HPDE6-E6E7 (cell line): ENCODE measurements at regions not wholly inside any gene's neighbourhood (a gene's known extent, or its start where the extent isn't known, plus 50 kb on each side); places are given as distances from the start of the nearest gene placed in this dataset.
A peak's percentile ranks its signal among the peaks of the same experiment; 100 is the strongest.

Source experiments
- DNase-seq: peaks from one replicate; pipeline ENCODE4 v3.0.0; 2011; ENCODE audit warnings: missing footprints; ENCODE audit errors: extremely low spot score

DNA sequence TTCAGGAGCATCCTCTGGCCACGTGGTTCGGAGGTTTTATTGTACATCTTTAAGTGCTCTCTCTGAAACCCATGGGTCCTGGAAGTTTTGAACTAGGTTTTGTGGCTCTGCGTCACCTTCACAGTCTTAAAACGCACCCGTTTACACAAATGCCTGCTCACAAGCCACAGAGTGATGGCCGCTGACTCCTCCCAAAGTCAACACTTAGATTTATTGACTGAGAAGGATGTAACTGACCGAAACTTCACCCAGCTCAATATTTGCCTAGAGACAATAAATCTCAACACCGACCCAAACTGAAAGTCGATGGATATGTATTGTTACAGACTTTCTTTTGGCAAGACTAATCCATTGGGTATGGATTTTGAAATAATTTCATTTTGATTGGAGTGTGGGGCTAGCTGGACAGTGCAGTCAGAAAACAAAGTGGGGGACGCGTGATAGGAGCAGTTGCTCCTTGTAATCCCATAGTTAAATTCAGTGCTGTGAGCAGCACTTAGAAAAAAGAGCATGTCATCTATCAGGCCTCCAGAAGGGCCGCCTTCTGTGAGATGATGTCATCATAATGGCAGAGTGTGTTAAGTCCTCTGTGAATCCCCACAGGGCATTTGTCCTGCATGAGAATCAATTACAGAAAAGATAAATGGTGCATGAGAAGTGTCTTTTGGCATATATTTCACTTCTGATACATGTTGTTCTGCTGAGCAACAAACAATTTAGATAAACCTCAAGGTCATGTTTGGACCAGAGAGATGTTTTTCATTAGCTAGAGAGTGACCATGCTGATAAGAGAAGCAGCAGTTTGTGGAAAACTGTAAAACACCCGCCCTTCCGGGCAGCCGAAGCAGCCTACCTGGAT lies 183.7 kb downstream of the INO80D start:
- no peak for DNase-seq

DNA sequence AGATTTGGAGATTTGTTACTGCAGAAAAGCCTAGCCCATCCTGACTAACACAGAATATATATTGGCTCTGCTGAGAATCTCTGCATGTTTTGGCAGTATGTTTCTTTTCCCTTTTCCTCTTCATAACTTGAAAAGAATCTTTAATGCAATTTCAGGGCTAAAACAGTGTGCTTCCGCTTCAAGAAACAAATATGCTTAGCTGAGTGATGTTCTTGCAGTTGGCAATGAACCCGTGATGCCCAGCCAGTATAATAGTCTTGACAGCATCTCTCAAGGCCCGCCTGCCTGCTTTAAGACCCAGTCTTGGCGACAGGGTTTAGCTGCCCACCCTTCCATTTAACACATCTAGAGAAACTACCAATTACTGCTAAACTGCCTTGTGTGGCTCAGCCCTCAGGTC lies 184.5 kb downstream of the INO80D start:
- DNase-seq: no peak

GRCh38 chr2:205898744-205899143 lies 187.2 kb downstream of the INO80D start:
- DNase-seq: no peak

DNA sequence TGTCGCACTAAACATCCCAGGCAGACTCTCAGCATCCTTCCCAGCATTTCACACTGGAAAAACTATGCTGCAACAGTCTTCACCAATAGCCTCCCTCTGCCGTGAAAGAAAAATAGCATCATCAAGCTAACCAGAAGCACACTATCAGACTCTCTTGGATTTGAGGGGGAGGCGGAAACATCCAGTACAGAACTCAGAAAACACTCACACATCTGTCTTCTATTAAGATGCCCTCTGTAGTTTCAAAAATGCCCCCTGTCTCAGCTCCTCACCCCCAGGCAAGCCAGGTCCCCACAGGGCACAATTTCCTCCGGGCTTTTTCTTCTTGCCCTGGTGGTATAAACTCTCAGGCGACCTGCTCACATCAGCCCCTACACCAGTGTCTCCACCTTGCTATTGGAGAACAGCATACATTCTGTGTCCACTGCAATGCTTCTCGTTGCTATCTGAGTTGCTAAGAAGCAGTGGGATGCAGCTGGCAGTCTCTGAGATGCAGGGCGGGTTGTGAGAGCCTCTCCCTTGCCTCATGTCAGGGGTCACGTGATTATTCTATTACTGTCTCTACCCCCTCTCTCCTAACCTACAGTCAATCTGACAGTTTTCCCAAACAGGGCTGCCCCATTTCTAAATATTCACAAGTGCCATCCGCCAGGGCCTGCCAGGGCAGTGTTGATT lies 189.9 kb downstream of the INO80D start:
- no peak for DNase-seq

DNA sequence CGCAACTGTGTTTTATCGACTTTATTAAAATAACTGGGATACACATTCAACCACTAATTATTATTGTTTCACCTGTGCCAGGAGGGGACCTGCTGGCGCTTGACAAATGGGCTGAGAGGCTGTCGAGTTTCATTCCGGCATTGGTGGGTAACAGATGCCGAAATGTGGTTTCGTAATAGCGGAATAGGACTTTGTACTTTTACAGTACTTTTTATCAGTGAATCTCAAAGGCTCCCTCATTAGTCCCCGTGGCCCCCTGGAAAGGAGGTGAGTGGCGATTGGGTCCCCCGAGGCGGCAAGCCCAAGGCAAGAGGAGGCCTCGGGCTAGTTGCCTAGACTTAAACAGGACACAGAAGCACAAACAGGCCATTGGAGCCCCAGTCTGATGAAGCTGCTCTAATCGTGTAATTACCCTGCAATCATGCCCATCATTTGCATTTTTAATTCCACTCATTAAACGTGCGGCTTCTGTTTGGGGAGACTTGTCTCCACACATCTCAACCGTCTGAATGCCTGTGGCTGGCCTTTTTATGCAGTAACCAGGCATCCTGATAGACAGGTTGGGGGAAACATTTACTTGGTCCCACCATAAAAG lies 193.2 kb downstream of the INO80D start:
- DNase-seq: no peak

GRCh38 chr2:205892251-205892655 lies 193.7 kb downstream of the INO80D start:
- no peak for DNase-seq

DNA sequence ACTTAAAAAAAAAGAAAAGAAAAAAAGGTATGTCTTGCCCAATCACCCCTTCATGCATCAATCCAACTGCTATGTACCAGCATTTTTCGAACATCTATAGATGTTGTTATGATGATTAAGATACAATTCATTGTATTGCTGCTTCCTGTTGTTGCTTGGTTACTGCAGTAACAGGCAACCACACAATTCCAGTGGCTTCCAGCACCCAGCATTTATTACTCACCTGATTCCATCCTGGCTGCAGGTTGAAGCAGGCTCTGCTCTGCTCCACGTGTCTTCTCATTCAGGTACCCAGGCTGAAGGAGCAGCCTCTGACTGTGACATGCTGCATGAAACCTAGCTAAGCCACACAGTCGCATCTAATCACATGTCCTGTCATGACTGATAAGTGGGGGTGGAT lies 196.9 kb downstream of the INO80D start:
- DNase-seq: peak; percentile 96

- DNase-seq: no peak
Observed at GRCh38 chr2:205887637-205888036, 198.3 kb downstream of the INO80D start.

DNA sequence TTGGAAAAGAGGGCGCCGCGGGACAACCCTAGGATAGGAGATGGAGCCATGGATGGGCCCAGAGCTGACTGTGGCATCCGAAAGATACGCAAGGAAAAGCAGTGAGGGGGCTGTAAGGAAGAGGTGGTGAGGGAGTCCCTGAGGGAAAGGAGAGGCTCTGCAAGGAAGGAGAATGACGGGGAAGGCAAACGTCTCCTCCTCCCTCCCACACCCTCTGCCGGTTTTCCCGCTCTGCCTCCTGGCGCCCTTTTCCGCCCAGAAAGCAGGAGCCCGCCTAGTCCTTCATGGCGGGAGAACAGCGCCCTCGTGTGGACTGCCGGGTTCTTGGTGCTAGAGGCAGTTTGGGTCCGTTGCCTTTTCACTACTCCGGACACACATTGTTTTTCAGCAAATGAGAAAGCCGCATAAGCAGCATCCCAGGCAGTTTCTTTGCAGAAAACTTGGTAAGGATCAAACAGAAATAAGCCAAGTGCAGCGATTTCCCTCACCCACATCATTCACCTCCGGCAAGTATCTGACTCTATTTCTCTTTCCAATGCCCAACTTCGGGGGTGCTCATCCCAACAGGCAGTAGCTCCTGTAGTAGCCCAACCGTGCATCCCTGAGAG lies 200.4 kb downstream of the INO80D start:
- peak; percentile 64 for DNase-seq

GRCh38 chr2:205883965-205884364 lies 201.7 kb downstream of the NRP2 start:
- no peak for DNase-seq

DNA sequence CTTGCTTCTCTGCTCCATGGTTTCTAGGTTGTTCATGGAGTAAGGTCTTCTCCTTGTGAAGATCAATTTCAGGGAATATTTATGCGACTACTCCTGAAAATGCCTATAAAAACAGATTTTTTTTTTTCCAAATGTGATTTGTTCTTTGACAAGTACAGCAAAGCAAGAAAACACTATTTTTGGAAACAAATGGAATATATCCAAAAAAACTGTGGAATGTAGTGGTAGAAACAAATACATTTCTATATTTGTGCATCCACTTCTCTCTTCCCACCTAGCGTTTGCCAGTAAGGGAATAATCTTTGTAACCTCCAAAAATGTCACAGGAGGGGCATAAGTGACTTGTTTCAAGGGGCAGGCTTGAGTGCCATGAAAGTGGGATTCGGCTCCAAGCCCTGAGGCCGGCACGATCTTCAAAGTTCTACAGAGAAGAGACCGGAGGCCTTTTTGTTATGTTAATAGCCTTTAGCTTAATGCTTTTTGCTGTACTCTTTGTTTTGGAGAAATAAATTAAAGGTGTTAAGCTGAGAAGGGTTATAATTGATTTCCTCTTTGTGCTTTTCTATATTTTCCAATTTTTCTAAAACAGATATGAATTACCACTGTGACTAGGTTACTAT lies 200.6 kb downstream of the NRP2 start:
- no peak for DNase-seq

- no peak for DNase-seq
Observed at GRCh38 chr2:205880048-205880447, 197.7 kb downstream of the NRP2 start.

- no peak for DNase-seq
Observed at GRCh38 chr2:205878999-205879762, 196.9 kb downstream of the NRP2 start.

DNA sequence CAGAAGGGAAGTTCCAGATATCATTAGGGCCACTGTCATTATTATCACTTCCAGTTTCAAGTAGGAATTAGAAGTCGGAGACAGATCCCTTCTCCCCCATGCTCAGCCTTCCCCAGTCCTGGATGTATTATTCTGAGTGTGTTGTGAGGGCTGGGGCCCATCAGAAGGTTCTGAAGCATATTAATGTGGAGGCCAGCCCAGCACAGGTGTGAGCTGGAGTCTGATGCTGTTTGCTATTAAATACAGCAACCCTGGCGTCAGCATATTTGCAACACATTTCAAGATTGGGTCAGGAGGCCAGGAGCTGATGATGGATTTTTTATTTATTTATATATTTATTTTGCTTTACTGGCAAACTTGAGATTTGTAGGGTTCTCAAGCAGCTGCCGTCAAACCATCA lies 195.2 kb downstream of the NRP2 start:
- no peak for DNase-seq

DNA sequence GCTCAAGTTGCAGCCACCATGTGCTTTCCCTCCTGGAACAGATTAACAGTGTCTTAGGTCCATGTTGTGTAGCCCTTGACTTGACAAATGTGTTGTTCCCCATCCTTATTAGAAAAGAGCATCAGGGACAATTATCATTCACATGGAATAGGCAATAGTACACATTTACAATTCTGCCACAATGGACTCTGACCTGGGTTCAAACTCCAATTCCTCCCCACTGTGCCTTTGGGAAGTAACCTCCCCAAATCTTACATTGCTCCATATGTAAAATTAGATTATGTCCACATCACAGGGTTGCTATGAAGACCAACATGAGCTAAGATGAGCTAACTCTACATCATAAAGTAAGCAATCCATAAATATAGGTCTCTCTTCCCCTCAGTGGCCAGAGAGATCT lies 193.8 kb downstream of the NRP2 start:
- DNase-seq: no peak

DNA sequence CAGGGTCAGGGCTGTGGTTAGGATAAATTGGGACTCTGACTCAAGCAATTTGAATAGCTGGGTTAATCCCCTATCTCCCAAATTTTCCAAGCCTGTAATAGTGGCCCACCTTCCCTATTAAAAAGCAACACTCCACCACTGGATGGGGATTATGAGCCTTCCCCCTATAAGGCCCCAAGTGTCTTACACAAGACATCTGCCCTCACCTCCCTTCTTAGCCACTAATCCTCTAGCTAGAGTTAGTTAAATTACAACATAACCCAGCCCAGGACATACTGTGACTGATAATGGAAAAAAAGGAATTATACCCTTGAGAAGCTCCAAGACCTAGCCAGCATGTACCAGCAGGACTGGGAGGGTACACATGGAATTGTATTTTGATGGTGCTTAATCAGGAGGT lies 190.4 kb downstream of the NRP2 start:
- no peak for DNase-seq

DNA sequence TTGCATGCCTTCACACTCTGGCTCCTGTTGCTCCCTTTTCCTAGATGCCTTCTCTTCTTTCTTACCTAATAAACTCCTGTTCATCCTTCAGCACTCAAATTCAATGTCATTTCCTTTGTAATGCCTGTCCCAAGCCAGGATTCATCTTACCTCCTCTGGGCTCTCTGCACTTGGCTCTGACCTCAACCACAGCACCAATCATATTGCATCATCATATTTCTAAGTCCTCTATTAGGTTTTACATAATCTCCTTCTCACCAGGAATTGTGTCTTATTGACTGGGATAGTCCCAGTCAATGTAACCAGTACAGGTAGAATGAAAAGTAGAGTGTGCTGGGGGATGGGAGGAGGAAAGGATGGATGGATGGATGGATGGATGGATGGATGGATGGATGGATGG lies 187.1 kb downstream of the NRP2 start:
- DNase-seq: no peak

- no peak for DNase-seq
Observed at GRCh38 chr2:205868773-205869333, 186.6 kb downstream of the NRP2 start.

DNA sequence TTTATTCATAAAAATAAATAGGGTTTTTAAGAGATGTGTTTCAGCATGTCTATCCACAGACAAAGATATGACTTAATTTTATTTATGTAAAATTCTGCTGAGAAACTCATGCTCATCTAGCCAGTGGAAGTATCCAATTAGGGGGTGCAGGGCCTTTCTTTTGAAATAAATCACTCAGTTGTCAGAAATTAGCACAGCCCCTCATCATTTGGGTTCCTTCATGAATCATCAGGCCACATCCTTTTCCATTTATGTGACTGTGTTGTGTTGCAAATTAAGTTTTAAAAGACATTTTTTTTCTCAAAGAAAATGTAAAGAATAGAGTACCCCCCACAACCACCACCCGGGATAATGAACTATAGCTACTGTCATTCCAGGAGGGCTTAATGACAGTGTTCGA lies 185.8 kb downstream of the NRP2 start:
- DNase-seq: no peak

DNA sequence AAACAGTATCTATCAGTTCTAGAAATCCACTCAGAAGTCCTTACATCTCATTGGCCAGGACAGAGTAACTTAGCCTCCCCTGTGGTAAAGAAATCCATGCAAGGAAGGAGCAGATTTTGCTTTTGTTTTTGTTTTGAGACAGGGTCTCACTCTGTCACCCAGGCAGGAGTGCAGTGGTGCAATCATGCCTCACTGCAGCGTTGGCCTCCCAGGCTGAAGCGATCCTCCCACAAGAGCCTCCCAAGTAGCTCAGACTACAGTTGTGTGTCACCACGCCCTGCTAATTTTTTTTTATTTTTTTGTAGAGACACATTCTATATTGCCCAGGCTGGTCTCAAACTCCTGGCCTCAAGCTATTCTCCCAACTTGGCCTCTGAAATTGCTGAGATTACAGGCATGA lies 185.1 kb downstream of the NRP2 start:
- no peak for DNase-seq

DNA sequence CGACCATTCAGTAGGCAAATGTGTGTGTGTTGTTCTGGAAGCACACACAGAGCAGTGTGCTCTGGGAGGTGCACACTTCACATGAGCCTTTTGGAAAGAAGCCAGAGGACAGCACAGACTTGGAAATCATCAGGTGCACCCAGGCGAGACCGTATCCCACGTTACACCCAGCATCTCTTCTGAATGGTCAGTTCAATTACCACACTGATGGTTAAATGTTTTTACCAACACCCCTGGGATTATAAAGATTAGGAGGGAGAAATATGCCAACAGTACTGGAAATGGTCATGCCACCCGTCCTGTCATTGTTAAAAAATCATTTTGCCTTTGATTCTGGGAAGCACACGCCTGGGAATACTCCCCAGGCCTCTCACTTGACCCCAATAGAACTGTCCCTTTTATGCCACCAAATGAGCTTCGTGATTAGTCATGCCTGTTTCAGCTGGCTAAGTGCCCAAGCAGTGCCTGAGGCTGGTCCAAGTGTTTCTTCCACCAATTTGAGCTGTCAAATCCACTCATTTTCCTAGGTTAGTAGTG lies 183.7 kb downstream of the NRP2 start:
- no peak for DNase-seq
